Stromal cell of bone marrow (primary cell): ENCODE measurements at regions not wholly inside any gene's neighbourhood (a gene's known extent, or its start where the extent isn't known, plus 50 kb on each side); places are given as distances from the start of the nearest gene placed in this dataset.

Source experiments
- DNase-seq: peaks from one replicate; pipeline ENCODE4 v3.0.0-alpha.2; 2012; ENCODE audit warnings: low read depth

DNA sequence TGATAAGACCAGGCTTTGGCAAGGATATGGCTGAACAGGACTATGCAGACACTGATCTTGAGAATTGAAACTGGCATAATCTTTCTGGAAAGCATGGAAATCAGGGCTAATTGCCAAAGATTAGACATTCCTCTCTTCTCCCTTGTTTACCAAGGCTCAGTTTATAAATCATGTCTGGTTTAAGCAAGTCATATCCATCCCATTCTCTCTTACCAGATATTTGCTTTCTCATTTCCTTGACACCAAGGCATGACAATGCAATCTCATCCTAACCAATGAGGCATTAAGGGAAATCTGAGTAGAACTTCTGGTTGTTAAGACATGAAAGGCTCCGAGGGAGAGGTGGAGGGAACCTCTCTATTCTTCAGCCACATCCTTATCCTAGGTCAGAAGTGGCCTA lies 110.3 kb upstream of the CEP85L start:
- no peak for DNase-seq

DNA sequence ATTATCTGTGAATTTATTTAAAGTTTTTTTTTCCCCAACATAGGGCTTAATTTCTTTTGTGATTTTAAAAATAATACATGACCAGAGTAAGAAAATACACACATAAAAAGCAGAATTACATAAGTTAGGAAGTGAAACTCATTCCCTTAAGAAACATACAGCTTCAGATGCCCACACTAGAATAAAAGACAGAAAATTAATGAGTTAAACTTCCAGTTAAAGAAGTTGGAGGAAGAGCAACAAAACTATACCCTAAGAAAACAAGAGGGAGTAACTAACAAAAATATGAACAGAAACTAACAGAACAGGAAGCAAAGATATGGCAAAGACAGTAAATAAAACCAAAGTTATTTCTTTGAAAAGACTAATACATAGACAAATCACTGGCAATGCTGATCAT lies 107.6 kb upstream of the CEP85L start:
- no peak for DNase-seq

DNA sequence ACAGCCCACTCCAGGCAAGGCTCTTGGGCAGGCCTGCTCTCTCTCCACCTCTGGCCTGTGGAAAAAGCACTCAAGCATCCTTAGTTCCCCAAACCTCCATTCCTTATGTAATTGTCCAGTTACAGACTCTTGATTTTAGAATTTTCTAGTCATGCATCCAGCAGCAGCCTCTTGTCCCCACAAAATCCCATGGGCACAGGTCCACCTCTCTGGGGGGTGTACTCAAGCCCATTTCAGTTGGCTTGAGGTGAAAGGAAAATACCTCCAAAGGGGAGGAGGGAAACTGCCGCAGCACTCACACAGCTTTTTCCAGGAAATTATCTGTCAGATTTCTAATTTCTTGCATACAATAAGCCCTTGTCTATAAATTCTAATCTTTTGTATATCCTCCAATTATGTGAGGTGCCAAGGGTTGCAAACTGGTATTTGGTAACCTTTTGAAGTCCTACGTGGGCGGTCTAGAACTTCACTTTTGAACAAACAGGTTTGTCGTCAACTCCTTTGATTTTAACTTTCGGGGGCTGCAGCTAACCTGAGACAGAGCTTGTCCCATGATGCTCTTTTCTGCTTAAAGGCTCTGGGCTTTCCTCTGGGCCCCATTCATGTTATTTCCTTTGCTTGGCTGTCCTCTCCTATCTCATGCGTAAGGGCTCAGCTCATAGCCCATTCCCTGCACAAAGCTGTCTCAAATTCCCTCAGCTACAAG lies 104.7 kb upstream of the CEP85L start:
- no peak for DNase-seq

DNA sequence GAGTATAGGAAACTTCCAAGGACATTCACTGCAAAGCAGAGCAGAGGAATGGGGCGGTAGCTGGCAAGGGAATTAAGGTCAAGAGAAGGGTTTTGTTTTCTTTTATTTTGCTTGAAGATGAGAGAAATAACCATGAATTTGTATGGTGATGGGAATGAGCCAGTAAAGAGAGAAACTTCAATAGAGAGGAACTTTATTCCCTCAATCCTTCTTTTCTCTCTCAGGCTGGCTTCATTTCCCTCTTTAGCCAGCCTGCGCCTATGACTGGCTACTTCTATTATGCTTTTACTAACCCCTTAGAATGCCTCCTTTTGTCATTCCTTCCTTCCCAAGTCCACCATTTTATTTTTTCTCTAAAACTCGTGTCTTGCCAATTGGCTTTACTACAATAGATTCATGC lies 101.4 kb upstream of the CEP85L start:
- no peak for DNase-seq

DNA sequence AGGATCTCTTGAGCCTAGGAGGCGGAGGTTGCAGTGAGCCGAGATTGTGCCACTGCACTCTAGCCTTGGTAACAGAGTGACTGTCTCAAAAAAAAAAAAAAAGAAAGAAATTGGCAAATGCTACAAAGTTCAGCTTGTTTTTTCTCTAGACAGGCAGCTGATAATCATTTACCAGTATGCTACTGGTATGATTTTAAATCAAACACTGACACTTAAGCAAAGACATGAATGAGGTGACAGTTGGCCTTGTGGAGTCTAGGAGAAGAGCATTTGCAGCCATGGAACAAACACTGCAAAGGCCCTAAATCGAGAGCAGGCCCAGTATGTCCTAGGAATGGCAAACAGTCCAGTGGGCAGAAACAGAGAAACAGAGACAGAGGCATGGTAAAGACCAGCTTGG lies 99.7 kb upstream of the CEP85L start:
- DNase-seq = no peak

DNA sequence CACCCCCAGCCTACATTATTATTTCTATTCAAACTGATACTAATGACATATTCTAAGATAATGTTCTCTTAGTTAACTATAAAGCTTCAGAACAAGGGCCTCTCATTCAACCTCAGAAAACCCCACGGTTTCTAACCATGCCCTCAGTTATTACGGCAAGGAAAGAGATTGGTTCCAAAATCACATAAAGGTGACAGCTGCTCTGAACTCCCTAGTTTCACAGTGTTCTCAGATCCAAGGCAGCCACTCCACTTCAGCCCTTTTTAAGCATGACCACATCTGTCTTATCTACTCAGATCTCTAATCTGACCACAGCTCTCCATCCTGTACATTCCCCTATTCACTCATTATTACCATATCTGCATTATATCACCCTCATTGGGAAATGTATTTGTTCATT lies 98.8 kb upstream of the CEP85L start:
- no peak for DNase-seq

DNA sequence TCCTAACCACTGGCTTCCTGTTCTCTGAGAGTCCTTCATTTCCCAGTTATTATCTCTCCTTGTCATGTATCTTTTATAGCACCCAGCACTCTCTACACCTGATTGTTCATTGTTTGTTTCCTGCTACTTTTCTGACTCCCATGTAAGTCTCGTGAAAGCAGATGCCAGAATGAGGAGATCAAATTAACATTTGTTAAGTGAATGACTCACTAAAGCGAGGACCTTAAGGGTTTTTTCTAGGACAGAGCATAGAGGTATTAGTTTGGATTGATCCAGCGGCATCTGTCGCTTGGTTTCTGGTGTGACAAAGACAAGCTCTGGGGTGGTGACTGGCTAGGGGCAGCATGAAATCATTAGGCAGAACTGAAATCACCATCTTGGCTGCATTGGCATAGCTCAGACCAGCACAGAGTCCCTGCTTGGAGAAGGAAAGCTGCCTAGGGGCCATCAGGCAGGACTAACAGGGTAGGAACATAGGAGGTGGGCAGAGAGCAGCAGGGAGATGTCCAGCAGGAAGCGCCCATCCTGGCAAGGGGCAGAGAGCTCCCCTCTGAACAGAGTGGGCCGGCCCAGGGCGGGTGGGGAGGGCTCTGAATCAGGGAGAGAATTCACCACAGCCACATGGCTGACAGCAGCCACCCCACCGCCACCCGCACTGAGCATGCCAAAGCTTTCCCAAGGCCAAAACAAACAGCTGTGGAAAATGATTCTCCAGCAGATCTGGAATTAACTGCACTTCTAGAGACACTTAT lies 97.1 kb upstream of the CEP85L start:
- DNase-seq = peak; percentile 48

DNA sequence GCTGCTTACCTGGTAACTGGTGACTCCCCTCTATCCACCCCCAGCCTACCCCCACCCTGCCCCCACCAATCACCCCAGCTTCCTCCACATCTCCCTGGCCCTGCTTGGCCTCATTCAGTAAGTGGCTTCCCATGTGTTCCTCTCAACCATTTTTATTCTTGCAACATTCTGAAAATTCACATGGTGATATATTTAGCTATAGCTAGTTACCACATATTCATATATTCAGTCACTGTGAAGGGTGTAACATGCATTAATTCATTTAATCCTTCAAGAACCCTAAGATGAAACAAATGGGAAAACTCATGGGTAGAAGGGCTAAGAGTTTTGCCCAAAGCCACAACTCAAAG lies 95.4 kb upstream of the CEP85L start:
- no peak for DNase-seq

DNA sequence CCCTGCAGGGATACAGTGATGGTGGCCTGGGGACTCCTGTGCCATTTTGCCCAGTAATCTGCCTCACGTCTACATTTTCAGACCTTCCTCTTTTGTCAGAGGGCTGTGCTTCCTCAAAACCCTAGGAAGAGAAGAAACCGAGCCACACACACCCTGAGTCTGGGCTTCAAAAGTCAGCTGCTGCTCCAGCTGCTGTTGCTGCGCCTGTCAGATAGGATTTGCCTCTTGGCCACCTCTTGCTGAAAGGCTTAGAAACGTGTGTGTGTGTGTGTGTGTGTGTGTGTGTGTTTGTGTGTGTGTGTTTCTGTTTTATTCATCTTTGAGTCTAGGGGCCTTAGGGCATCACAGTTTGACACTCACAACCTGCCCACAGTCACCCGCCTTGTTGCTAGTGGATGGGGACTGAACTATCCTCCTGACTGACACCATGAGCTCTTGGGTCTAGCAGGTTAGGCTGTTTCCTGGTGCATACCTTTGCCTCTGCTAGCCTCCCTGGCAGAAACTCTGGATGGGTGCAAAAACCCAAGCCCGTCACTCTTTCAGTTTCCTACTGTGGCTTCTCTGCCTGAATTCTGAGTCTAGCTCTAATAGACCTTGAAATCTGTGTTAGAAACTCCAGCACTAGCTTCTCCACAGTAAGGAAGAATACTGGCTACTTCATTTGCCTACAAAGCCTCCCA lies 94.9 kb upstream of the CEP85L start:
- DNase-seq = no peak

DNA sequence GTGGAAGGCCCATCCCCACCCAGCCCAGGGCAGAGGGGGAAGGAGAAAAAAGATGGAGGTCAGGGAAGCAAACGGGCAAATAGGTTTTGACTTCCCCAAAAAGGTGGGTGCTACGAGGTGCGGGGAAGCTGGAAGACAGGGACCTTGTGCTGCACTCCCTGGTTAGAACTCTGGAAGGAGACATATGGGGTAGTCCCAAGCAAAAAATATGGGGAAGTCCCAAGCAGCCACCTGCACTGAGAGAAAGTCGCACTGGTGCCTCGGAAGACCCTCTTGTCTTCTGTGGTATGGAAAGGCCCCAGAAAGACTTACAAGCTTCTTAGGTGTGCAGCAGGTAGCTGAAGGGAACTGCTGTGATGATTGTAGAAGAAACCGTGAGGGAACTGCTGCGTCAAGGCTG lies 93.8 kb upstream of the CEP85L start:
- no peak for DNase-seq

DNA sequence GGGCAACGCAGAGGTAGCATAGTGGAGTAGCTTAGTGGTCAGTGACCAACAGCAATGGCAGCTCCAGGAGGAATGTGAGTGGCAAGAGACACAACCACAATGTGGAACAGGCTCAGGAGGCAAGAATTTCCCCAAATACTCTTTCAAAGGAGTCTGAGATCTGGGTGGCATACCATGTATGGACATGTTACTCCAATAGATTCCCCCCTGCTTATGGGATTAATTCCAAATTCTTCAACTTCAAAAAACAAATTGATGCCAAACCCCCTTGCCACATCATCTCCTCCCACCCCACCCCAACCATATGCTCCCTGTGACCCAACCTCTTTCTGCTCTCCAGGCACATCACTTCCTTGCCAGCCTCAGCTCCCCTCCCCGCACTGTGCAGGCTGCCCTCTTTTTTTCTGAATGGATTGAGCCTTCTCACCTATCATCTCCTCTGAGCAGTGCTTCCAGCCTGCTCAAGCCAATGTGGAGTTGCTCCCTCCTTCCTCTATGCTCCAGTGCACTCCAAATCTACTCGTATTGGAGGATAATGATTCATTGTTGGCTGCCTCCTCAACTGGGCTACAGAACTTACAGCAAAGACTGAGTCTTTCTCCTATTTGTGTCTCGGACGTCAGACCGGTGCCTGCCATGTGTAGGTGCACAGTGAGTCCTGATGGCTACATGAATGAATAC lies 93.0 kb upstream of the CEP85L start:
- DNase-seq = no peak

DNA sequence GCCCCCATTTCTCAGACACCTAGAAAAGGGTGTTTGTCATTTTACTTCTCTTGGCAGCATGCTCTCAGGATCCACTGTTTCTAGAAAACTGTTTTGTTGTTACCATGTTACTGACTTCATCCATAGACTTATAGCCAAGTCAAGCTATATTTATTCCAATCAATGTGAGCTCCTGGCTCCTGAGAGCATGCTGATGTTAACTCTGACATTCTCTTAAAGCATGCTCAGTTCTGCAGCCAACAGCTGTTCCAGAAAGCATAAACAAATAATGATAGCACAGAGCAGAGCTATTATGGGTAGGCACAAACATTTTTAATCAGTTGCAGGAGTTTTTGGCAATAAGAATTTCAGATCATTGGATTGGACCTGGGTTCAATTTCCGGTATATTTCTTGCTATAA lies 92.4 kb upstream of the CEP85L start:
- no peak for DNase-seq

DNA sequence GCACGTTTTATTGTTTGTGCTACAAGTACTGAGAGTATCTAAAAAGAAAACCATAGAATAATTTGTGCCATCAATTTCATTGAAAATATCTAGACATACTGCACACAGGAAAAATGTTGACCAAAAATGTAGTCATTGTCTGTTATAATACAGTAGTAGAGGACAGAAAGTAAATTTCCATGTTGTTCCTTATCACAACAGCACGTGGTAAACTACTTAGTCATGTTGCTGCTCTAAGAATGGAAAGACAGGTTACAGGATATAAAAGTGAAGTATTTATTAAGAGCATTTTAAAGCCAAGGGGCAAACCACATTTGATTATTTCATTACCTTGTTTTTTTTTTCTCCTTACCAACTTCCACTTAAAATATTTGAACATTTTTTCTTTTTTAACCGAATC lies 89.0 kb upstream of the CEP85L start:
- DNase-seq = no peak

DNA sequence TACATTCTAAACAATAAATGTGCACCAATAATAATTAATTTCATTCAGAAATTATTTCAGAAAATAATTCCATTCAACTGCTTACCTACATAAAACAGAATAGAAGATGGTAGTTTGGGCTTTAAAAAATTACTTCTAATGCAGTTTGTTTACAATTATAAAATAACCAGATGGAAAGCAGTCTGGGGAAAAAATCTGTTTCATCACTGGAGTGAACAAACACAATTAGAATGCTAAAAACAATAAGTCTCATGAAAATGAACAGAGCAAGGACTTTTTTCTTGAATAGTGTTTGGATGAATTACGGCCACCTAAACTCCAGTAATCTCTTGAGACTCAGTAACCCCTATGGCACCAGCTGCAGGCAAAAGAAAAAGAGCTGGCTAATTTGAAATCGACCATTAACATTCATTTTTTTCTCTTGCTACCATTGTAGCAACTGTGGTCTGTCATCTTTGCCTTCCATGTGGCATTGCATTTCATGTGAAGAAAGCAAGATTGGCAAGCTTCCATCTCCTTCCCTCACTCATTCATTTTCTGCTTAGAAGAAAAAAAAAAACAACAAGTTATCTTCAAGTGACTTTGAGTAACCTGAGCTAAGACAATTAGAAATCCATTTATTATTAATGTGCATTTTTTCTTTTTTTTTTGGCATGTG lies 88.4 kb upstream of the CEP85L start:
- no peak for DNase-seq

DNA sequence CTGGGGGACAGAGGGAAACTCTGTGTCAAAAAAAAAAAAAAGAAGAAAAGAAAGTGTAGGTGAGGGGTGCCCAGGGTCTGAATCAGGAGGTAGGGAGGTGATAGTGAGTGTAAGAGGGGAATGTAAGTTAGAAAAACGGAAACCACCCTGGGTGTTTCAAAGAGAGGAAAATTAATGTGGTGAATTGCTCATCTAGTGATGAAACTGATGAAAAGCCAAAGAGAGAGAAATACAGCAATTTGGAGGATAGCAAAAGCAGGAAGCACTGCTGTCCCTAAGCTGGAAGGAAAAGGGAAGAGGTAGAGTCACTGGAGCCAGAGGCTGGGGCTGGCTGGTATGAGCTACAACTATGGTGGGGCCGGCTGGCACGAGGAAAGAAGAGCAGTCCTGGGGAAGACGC lies 85.0 kb upstream of the CEP85L start:
- no peak for DNase-seq

DNA sequence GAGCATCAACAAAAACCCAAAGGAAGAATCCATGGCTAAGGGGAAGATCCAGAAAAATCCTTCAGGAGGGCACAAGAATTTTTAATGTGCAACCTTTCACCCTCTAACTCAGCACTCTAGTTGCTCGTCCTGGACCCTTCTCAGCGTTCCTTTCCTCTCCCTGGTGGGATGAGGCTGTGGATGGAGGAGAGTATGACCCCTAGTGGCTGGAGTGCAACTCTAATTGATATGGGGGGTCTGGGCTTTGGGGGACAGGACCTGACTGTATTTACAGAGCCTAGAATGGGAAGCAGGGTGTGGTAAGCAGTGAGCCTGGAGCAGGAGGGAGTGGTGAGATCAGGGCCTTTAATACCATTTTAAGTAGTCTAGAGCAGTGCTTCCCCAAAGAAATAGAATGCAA lies 83.9 kb upstream of the CEP85L start:
- DNase-seq = no peak

DNA sequence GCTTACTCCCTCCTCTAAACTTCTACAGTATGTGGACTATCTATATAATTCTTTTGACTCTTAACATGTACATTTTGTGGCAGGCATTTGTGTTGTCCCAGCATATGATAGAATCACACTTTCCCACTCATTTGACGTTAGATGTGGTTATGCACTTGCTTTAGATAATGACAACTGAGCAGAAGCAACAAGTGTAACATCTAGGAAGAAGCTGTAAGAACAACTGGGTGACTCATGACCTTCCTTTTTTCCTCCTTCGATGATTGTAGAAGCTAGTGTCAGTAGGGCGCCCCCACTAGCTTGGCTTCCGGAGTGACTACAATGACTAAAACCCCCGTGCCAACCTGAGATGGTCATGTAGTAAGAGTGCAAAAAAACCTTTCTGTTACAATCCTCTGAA lies 74.6 kb upstream of the CEP85L start:
- no peak for DNase-seq

DNA sequence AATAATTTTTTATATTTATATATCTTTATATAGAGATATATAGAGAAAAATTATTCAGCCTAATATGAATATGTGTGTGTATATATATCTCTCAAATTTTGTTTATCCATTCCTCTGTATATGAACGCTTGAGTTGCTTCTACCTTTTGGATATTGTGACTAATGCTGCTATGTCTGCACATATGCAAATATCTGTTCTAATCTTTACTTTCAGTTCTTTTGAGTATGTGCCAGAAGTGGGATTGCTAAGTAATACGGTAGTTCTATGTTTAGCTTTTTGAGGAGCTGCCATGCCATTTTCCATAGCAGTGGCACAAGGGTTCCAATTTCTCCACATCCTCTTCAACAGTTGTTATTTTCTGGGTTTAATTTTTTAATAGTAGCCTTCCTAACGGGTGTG lies 72.8 kb upstream of the CEP85L start:
- no peak for DNase-seq

DNA sequence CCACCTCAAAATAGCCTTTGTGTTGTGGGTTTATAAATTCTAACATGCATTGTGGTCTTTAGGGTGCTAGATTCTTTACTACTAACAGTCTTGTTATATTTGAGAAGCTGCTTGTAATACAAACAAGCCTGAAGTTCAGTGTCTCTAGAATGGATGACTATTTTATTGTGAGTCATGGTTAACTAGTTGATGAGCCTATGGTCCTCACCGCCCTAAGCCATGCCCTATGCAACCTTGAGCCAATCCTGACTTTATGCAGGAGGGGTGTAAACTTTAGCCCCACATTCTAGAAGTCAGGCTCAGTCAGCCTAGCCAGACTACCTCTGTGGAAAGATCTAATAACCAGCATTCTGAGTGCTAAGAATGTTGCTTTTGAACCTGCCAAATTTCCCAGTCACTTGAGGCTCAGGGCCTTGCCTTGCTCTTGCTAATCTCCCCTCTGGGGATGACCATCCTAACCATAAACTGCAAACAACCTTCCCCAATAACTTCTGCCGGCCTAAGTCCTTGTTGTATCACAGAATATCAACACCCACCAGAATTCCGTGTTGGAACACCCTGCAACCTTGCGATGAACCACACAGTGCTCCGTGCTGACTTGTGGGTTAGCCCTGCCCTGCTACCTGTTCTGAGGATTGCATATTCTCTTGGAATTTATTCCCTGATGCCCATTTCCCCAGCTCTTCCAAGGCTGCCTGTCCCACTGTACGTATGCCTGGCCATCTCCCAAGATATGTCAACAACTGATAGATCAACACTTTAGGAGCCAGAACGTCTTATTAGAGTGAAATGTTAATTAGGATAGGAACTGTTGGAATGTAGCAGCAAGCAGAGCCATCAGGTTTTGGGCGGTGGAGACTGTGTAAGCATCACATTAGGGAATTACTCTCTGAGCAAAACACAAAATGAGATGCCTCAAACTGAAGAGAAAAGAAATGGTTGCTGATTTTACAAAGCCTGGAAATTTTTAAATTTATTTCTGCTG lies 71.7 kb upstream of the CEP85L start:
- no peak for DNase-seq

DNA sequence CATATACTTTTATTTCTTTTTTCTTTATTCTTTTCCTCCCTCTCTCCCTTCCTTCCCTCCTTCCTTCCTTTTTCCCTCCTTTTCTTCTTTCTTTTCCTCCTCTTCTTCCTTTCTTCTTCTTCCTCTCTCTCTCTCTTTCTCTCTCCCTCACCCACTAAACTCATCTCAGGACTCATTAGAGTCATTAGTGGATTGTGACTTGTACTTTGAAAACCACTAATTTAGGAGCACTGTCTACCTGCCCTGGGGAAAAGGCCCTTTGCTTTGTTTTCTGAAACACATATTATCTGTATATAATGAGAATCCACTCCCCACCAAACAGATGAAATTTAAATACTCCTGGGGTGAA lies 68.7 kb upstream of the CEP85L start:
- no peak for DNase-seq
